ENCODE measurements at regions not wholly inside any gene's neighbourhood (a gene's known extent, or its start where the extent isn't known, plus 50 kb on each side); places are given as distances from the start of the nearest gene placed in this dataset.

DNA sequence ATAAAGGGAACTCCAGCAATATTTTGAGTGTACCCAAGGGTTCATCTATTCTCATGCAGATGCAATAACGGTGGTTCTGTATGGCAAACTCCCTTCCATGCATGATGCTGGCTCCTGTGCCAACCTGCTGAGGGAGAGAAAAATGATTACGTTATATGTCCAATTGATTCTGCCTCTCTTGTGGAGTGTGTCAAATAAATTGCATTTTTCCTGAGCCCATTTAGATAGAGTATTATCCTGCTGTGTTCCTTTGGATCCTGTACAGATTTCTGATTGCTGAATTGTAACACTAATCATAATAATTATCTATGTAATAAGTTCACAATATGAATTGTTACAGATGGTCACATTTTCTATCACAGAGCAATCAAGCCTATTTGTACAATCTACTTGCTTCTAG is 821.7 kb downstream of the C4orf33 start:
- Histone ChIP-seq H4K8ac (ENCODE audit: low read depth in 2 of 2, low read length in 2 of 2) (no peak overlapping the region), H2AK9ac (replicated peaks; ENCODE audit: low read depth, low read length, poor library complexity) (no peak overlapping the region), H3K4me3 (ENCODE audit: insufficient read depth, low read depth, low read length) (no peak overlapping the region), H3K9me1 (ENCODE audit: insufficient read depth, low read length) (no peaks in the 10 kb centered on the region), H3K4me1 (ENCODE audit: control insufficient read depth, insufficient read depth, low read length) (no peaks in the 10 kb centered on the region), H3K18ac (ENCODE audit: low read depth, low read length) (no peak overlapping the region), H3K23ac (ENCODE audit: low read depth, low read length) (no peak overlapping the region), H3K27me3 (ENCODE audit: control insufficient read depth, insufficient read depth, low read length) (no peaks in the 10 kb centered on the region), H3K4ac (ENCODE audit: low read depth, low read length) (no peak overlapping the region), H4K91ac (ENCODE audit: insufficient read depth, low read depth, low read length) (no peak overlapping the region), H3K27ac (ENCODE audit: insufficient read depth, low read length) (no peak overlapping the region), H3K79me1 (ENCODE audit: low read depth in 1 of 2, low read length in 2 of 2) (no peaks in the 10 kb centered on the region), H4K20me1 (ENCODE audit: insufficient read depth, low read length) (no peaks in the 10 kb centered on the region), H3K14ac (replicated peaks; ENCODE audit: low read depth, low read length) (no peak overlapping the region), H3K9me3 (ENCODE audit: control insufficient read depth, insufficient read depth, low read length) (peaks cover 4% of the 10 kb centered on the region; the same call in 1 of the 2 replicates), H3K9ac (ENCODE audit: low read depth, low read length) (no peak overlapping the region), H3K4me2 (ENCODE audit: low read depth, low read length) (no peak overlapping the region), H4K5ac (ENCODE audit: low read depth, low read length) (no peak overlapping the region), H3K36me3 (ENCODE audit: control insufficient read depth, insufficient read depth, low read length) (no peaks in the 10 kb centered on the region), H2AK5ac (ENCODE audit: low read depth, low read length) (no peak overlapping the region), H2BK15ac (ENCODE audit: low read depth, low read length) (no peak overlapping the region), H2BK120ac (ENCODE audit: low read depth, low read length) (no peak overlapping the region), H2AFZ (replicated peaks; ENCODE audit: low read length, poor library complexity) (no peak overlapping the region), H2BK20ac (ENCODE audit: low read depth, low read length) (no peak overlapping the region), H3K56ac (ENCODE audit: extremely low read depth, insufficient read depth, low read length) (no peak overlapping the region), H2BK5ac (ENCODE audit: low read depth, low read length, poor library complexity, severe bottlenecking) (no peak overlapping the region)
- ChIA-PET POLR2A (ENCODE audit: unreplicated experiment) (no interaction called here), CTCF (no interaction called here)
- DNase-seq = no peak
- in situ Hi-C loops (cut with MboI; ENCODE audit: low sequenced_read_pairs) (no loop called here), dilution Hi-C loops (cut with HindIII; ENCODE audit: low sequenced_read_pairs, unreplicated experiment) (no loop called here), intact Hi-C loops (cut with micrococcal nuclease) (no loop called here)
- TF ChIP-seq SMC3 (IDR thresholded peaks at IDR 0.05; ENCODE audit: low read depth, low read length) = no peak
- TF ChIP-seq FOS (IDR thresholded peaks at IDR 0.05; ENCODE audit: low read depth, low read length) = no peak
- no peak for TF ChIP-seq MAZ (IDR thresholded peaks at IDR 0.05; ENCODE audit: borderline replicate concordance, low read depth, low read length)
- no peak for ATAC-seq (ENCODE audit: low read depth)
- BruUV-seq (replicated peaks) = no TSS peak
- WGBS, 2 experiments (ENCODE audit: extremely low coverage in 2 of 2, insufficient read length in 1 of 2) = no CpG with 5 or more reads among the region's 2 CpGs

All from IMR-90 (cell line).